ENCODE measurements at regions not wholly inside any gene's neighbourhood (a gene's known extent, or its start where the extent isn't known, plus 50 kb on each side); places are given as distances from the start of the nearest gene placed in this dataset.

GRCh38 chr5:8694545-8694944 is 825.6 kb downstream of the MTRR start:
- Histone ChIP-seq H3K27me3 (replicated peaks in 1 of 2; ENCODE audit: control insufficient read depth in 2 of 2, insufficient read depth in 2 of 2, low read length in 1 of 2) (no peaks in the 10 kb centered on the region), H3K9ac (ENCODE audit: control insufficient read depth, insufficient read depth, low read length) (no peak overlapping the region), H3K4me3 (no peak overlapping the region), H3K4me1 (ENCODE audit: control insufficient read depth, insufficient read depth, low read length) (no peaks in the 10 kb centered on the region), H3K27ac (ENCODE audit: control insufficient read depth, insufficient read depth) (no peak overlapping the region), H3K36me3 (ENCODE audit: control insufficient read depth in 2 of 2, insufficient read depth in 2 of 2, low read length in 1 of 2) (no peaks in the 10 kb centered on the region), H3K4me2 (ENCODE audit: control insufficient read depth, insufficient read depth) (no peak overlapping the region), H2AFZ (ENCODE audit: control insufficient read depth, low read depth, low read length) (no peak overlapping the region), H4K20me1 (ENCODE audit: control insufficient read depth, insufficient read depth) (no peaks in the 10 kb centered on the region), H3K9me3 (replicated peaks; ENCODE audit: control insufficient read depth, insufficient read depth, low read length) (no peaks in the 10 kb centered on the region), H3K79me2 (ENCODE audit: control insufficient read depth, insufficient read depth, low read length) (no peaks in the 10 kb centered on the region)
- SMC1A ChIA-PET (ENCODE audit: uncharacterized antibody, unreplicated experiment), result no interaction called here
- intact Hi-C loops (cut with micrococcal nuclease; ENCODE audit: unreplicated experiment), result no loop called here
- BruUV-seq (replicated peaks), result no TSS peak
- no peak for DNase-seq (ENCODE audit: low read depth, low spot score)
- in situ Hi-C loops (cut with MboI), result no loop called here
- RAD21 ChIA-PET (ENCODE audit: unreplicated experiment), result no interaction called here
- POLR2A ChIA-PET, result interaction anchor here (0.6 kb wide), 1 partner anchor 26 kb away, joined by 3 read pairs; no protein-coding TSS in a partner anchor
- 68% methylated on average over 3 of the region's 3 CpGs for WGBS (ENCODE audit: insufficient coverage, insufficient replicate concordance, low lambda C conversion rate, missing lambda C conversion rate)
- ATAC-seq, result no peak
- no peak for FAIRE-seq
- CTCF ChIA-PET, result interaction anchor here (0.6 to 1.1 kb wide), 2 partner anchors 14 to 397 kb away, joined by 3 read pairs; no protein-coding TSS in a partner anchor
- TF ChIP-seq EGR1 (IDR thresholded peaks at IDR 0.05; ENCODE audit: borderline replicate concordance in 1 of 2, low read depth in 2 of 2, low read length in 2 of 2) (no peak), TBL1XR1 (IDR thresholded peaks at IDR 0.05; ENCODE audit: low read depth, low read length) (no peak), HDGF (IDR thresholded peaks at IDR 0.05) (no peak), ZBED1 (IDR thresholded peaks at IDR 0.05; ENCODE audit: borderline replicate concordance) (no peak), ZBTB11 (CRISPR knock-in tag; IDR thresholded peaks at IDR 0.05) (no peak), IRF5 (IDR thresholded peaks at IDR 0.05; ENCODE audit: borderline replicate concordance) (no peak), ZNF217 (IDR thresholded peaks at IDR 0.05) (no peak), FOXK2 (IDR thresholded peaks at IDR 0.05) (no peak), E4F1 (IDR thresholded peaks at IDR 0.05; ENCODE audit: borderline replicate concordance, partially characterized antibody) (no peak), REST (IDR thresholded peaks at IDR 0.05; ENCODE audit: low read depth, low read length) (no peak), CHD4 (IDR thresholded peaks at IDR 0.05) (no peak)

All from GM12878 (cell line).